Chondrocyte (in vitro differentiated cells): ENCODE measurements at regions not wholly inside any gene's neighbourhood (a gene's known extent, or its start where the extent isn't known, plus 50 kb on each side); places are given as distances from the start of the nearest gene placed in this dataset.
A peak's percentile ranks its signal among the peaks of the same experiment; 100 is the strongest.

ENCODE experiments used
- DNase-seq: peaks from one replicate; pipeline ENCODE4 v3.0.0; 2021; ENCODE audit warnings: mixed read lengths, low spot score
- H3K27ac Mint-ChIP-seq: one replicate; pipeline ENCODE4 v1.8.0; 2021; ENCODE audit warnings: mild to moderate bottlenecking, moderate library complexity, mixed read lengths; ENCODE audit not compliant: unreplicated experiment
- H3K27me3 Mint-ChIP-seq: 2 replicates; pipeline ENCODE4 v1.8.0; 2021; ENCODE audit warnings: low read depth, mixed read lengths
- H3K36me3 Mint-ChIP-seq: 2 replicates; pipeline ENCODE4 v1.8.0; 2021; ENCODE audit warnings: low read depth, mixed read lengths
- H3K4me1 Mint-ChIP-seq: 2 replicates; pipeline ENCODE4 v1.8.0; 2021; ENCODE audit warnings: low read depth, mild to moderate bottlenecking, mixed read lengths
- H3K4me3 Mint-ChIP-seq: one replicate; pipeline ENCODE4 v1.8.0; 2021; ENCODE audit warnings: mild to moderate bottlenecking, moderate library complexity, mixed read lengths; ENCODE audit not compliant: unreplicated experiment
- H3K9me3 Mint-ChIP-seq: 2 replicates; pipeline ENCODE4 v1.8.0; 2021; ENCODE audit warnings: low read depth, mixed read lengths
- CTCF ChIP-seq: fragments of 200-600 bp; sonication (generic); IDR thresholded peaks from 2 replicates; pipeline ENCODE4 v1.5.0; 2021; ENCODE audit warnings: antibody characterized with exemption, mild to moderate bottlenecking, moderate library complexity

GRCh38 chr1:212217633-212218032 lies 67.6 kb upstream of the PPP2R5A start:
- H3K27ac Mint-ChIP-seq: no peak overlapping the region
- TF ChIP-seq CTCF: no peak

GRCh38 chr1:212218065-212218464 lies 67.1 kb upstream of the PPP2R5A start:
- TF ChIP-seq CTCF: no peak
- H3K4me3 Mint-ChIP-seq: no peak overlapping the region
- no peaks in the 10 kb centered on the region for H3K9me3 Mint-ChIP-seq
- DNase-seq: no peak
- no peaks in the 10 kb centered on the region for H3K36me3 Mint-ChIP-seq
- peaks cover 1% of the 10 kb centered on the region for H3K27me3 Mint-ChIP-seq
- no peak overlapping the region for H3K27ac Mint-ChIP-seq
- peaks cover 16% of the 10 kb centered on the region for H3K4me1 Mint-ChIP-seq

More at GRCh38 chr1:212217633-212218032, 67.6 kb upstream of the PPP2R5A start:
- no peaks in the 10 kb centered on the region for H3K36me3 Mint-ChIP-seq
- peaks cover 1% of the 10 kb centered on the region for H3K27me3 Mint-ChIP-seq
- no peak overlapping the region for H3K4me3 Mint-ChIP-seq
- peaks cover 16% of the 10 kb centered on the region for H3K4me1 Mint-ChIP-seq
- DNase-seq: no peak
- H3K9me3 Mint-ChIP-seq: no peaks in the 10 kb centered on the region

- Mint-ChIP-seq H3K4me3 (no peak overlapping the region), H3K27me3 (peaks cover 1% of the 10 kb centered on the region), H3K9me3 (no peaks in the 10 kb centered on the region), H3K36me3 (no peaks in the 10 kb centered on the region), H3K27ac (peak overlapping the region; percentile 1), H3K4me1 (peaks cover 16% of the 10 kb centered on the region)
- DNase-seq: no peak
- no peak for TF ChIP-seq CTCF
Measured at GRCh38 chr1:212218911-212219310, 66.3 kb upstream of the PPP2R5A start.

- TF ChIP-seq CTCF: no peak
- Mint-ChIP-seq H3K4me1 (peaks cover 16% of the 10 kb centered on the region), H3K27ac (no peak overlapping the region), H3K36me3 (no peaks in the 10 kb centered on the region), H3K4me3 (no peak overlapping the region), H3K9me3 (no peaks in the 10 kb centered on the region), H3K27me3 (no peaks in the 10 kb centered on the region)
- no peak for DNase-seq
Measured at GRCh38 chr1:212219679-212220463, 65.3 kb upstream of the PPP2R5A start.

GRCh38 chr1:212221801-212222200 lies 63.4 kb upstream of the PPP2R5A start:
- TF ChIP-seq CTCF: no peak
- no peaks in the 10 kb centered on the region for H3K36me3 Mint-ChIP-seq
- no peak overlapping the region for H3K27ac Mint-ChIP-seq
- no peak for DNase-seq
- no peaks in the 10 kb centered on the region for H3K9me3 Mint-ChIP-seq
- H3K27me3 Mint-ChIP-seq: peaks cover 2% of the 10 kb centered on the region
- no peak overlapping the region for H3K4me3 Mint-ChIP-seq
- H3K4me1 Mint-ChIP-seq: peaks cover 16% of the 10 kb centered on the region
